Osteoblast (primary cell): ENCODE measurements at regions not wholly inside any gene's neighbourhood (a gene's known extent, or its start where the extent isn't known, plus 50 kb on each side); places are given as distances from the start of the nearest gene placed in this dataset.

Experiments
- DNase-seq: peaks from one replicate; pipeline ENCODE4 v3.0.0; 2011; ENCODE audit warnings: low spot score, mixed read lengths; ENCODE audit not compliant: insufficient read length; ENCODE audit errors: missing footprints
- H2AFZ ChIP-seq: 2 replicates; pipeline ENCODE4 v1.6.0; 2011; ENCODE audit warnings: mild to moderate bottlenecking, low read length
- H3K27ac ChIP-seq: 2 replicates; pipeline ENCODE4 v1.5.1; 2011; ENCODE audit warnings: mild to moderate bottlenecking, low read depth, low read length, moderate library complexity
- H3K27me3 ChIP-seq: 2 replicates; pipeline ENCODE4 v1.6.0; 2012; ENCODE audit warnings: mild to moderate bottlenecking, control low read depth, inconsistent platforms, low read length, moderate library complexity; ENCODE audit not compliant: insufficient read depth
- H3K36me3 ChIP-seq: 2 replicates; pipeline ENCODE4 v1.5.1; 2011; ENCODE audit warnings: mild to moderate bottlenecking, low read length, control low read depth, moderate library complexity; ENCODE audit not compliant: insufficient read depth
- H3K4me1 ChIP-seq: 2 replicates; pipeline ENCODE4 v1.5.1; 2011; ENCODE audit warnings: mild to moderate bottlenecking, low read length, control low read depth, moderate library complexity; ENCODE audit not compliant: insufficient read depth
- H3K4me2 ChIP-seq: 2 replicates; pipeline ENCODE4 v1.6.0; 2011; ENCODE audit warnings: mild to moderate bottlenecking, low read length; ENCODE audit not compliant: insufficient read depth
- H3K4me3 ChIP-seq: fragments of 200-600 bp; sonication (generic); 3 replicates; pipeline ENCODE4 v1.5.1; 2012; ENCODE audit warnings: mild to moderate bottlenecking, low read length, inconsistent platforms; ENCODE audit not compliant: insufficient read depth
- H3K79me2 ChIP-seq: 2 replicates; pipeline ENCODE4 v1.6.0; 2012; ENCODE audit warnings: mild to moderate bottlenecking, low read length, control low read depth, inconsistent platforms; ENCODE audit not compliant: insufficient read depth
- H3K9me3 ChIP-seq: 2 replicates; pipeline ENCODE4 v1.5.1; 2011; ENCODE audit warnings: low read depth, low read length, control low read depth
- H4K20me1 ChIP-seq: 2 replicates; pipeline ENCODE4 v1.6.0; 2012; ENCODE audit warnings: mild to moderate bottlenecking, low read length, control low read depth; ENCODE audit not compliant: insufficient read depth
- CTCF ChIP-seq: IDR thresholded peaks from 2 replicates; pipeline ENCODE4 v1.5.1; 2011; ENCODE audit warnings: mild to moderate bottlenecking, low read depth, low read length, moderate library complexity; ENCODE audit errors: extremely low read depth

- DNase-seq = no peak
- Histone ChIP-seq H3K79me2 (no peaks in the 10 kb centered on the region), H3K4me3 (no peak overlapping the region), H3K27me3 (no peaks in the 10 kb centered on the region), H3K4me1 (no peaks in the 10 kb centered on the region), H3K4me2 (no peak overlapping the region), H3K36me3 (no peaks in the 10 kb centered on the region), H3K9me3 (no peaks in the 10 kb centered on the region), H3K27ac (no peak overlapping the region), H2AFZ (no peak overlapping the region), H4K20me1 (no peaks in the 10 kb centered on the region)
- no peak for TF ChIP-seq CTCF
Measured at GRCh38 chr2:41657226-41657625, 390.6 kb upstream of the PKDCC start.

DNA sequence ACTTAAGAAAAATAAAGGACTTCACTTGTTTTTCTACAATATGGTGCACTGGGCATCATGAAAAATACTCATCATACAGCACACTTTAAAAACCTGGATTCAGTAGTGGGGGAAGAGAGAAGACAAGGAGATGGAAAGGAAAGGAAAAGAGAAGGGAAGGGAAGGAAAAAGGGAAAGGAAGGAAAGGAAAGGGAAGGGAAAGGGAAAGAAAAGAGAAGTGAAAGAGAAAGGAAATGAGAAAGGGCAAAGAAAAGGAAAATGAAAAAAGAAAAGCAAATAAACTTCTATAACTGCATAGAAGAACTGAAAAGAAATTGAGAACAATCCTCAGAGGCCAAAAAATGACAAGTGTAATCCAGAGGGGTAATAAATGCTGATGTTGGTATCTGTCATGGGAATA, 388.1 kb upstream of the PKDCC start:
- no peaks in the 10 kb centered on the region for H4K20me1 ChIP-seq
- no peaks in the 10 kb centered on the region for H3K36me3 ChIP-seq
- H3K4me3 ChIP-seq = no peak overlapping the region
- no peaks in the 10 kb centered on the region for H3K79me2 ChIP-seq
- no peak overlapping the region for H2AFZ ChIP-seq
- DNase-seq = no peak
- no peak overlapping the region for H3K27ac ChIP-seq
- no peaks in the 10 kb centered on the region for H3K9me3 ChIP-seq
- no peak for TF ChIP-seq CTCF
- H3K4me1 ChIP-seq = no peaks in the 10 kb centered on the region
- H3K4me2 ChIP-seq = no peak overlapping the region
- H3K27me3 ChIP-seq = no peaks in the 10 kb centered on the region

DNA sequence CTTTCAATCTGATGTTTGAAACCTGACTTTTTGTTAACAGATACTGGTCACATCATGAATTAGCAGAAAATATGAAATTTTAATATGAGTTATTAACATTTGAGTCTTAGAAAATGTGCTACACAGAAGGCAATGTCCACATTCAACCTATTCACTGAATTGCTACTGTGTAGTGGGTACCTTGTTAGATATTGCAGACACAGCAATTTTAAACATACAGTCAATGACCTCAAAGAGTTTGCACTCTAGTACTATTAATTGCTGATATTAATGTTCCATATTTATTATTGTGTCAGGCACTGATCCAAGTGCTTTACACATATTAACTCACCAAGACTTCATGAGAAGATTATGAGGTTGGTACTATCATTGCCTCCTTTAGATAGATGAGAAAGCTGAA, 385.4 kb upstream of the PKDCC start:
- no peaks in the 10 kb centered on the region for H3K36me3 ChIP-seq
- TF ChIP-seq CTCF = no peak
- H3K4me3 ChIP-seq = no peak overlapping the region
- H3K9me3 ChIP-seq = no peaks in the 10 kb centered on the region
- H3K4me2 ChIP-seq = no peak overlapping the region
- H3K4me1 ChIP-seq = no peaks in the 10 kb centered on the region
- no peak for DNase-seq
- H3K27me3 ChIP-seq = no peaks in the 10 kb centered on the region
- no peak overlapping the region for H3K27ac ChIP-seq
- H3K79me2 ChIP-seq = no peaks in the 10 kb centered on the region
- no peaks in the 10 kb centered on the region for H4K20me1 ChIP-seq
- H2AFZ ChIP-seq = no peak overlapping the region

DNA sequence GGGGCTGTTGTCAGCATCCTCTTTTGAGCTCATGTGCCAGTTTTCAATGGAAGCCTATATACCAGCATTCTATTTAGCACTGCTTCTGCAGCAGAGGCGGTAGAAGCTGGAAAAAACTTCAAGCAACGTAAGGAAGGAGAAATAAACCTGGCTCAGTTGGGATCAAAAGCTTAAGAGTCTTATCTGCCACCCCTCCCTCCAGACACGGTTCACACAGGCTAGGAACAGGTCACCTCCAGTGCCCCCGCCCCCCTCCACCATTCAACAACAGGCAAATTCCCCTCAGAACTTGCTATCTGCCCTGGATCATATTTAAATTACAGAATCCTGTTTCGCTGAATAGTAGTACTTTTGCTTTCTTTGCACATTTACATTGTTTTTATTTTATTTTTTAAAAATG, 384.8 kb upstream of the PKDCC start:
- no peak for TF ChIP-seq CTCF
- H2AFZ ChIP-seq = no peak overlapping the region
- H3K9me3 ChIP-seq = no peaks in the 10 kb centered on the region
- H3K4me2 ChIP-seq = no peak overlapping the region
- H4K20me1 ChIP-seq = no peaks in the 10 kb centered on the region
- no peaks in the 10 kb centered on the region for H3K79me2 ChIP-seq
- no peaks in the 10 kb centered on the region for H3K4me1 ChIP-seq
- no peak for DNase-seq
- no peak overlapping the region for H3K4me3 ChIP-seq
- no peak overlapping the region for H3K27ac ChIP-seq
- H3K36me3 ChIP-seq = no peaks in the 10 kb centered on the region
- H3K27me3 ChIP-seq = no peaks in the 10 kb centered on the region
